ENCODE measurements at regions not wholly inside any gene's neighbourhood (a gene's known extent, or its start where the extent isn't known, plus 50 kb on each side); places are given as distances from the start of the nearest gene placed in this dataset.

- TF ChIP-seq SIN3A (IDR thresholded peaks at IDR 0.05; ENCODE audit: borderline replicate concordance, insufficient read depth, low read length) (peak; percentile 74; the same call in 1 of the 2 replicates), POLR2AphosphoS5 (IDR thresholded peaks at IDR 0.05; ENCODE audit: low read depth, low read length) (no peak)
These were observed 219.1 kb downstream of the RTP5 start for GRCh38 chr2:242088471-242089212.

- TF ChIP-seq POLR2AphosphoS5 (IDR thresholded peaks at IDR 0.05; ENCODE audit: low read depth, low read length): no peak
- TF ChIP-seq SIN3A (IDR thresholded peaks at IDR 0.05; ENCODE audit: borderline replicate concordance, insufficient read depth, low read length): no peak
- TF ChIP-seq, protein P1, sequence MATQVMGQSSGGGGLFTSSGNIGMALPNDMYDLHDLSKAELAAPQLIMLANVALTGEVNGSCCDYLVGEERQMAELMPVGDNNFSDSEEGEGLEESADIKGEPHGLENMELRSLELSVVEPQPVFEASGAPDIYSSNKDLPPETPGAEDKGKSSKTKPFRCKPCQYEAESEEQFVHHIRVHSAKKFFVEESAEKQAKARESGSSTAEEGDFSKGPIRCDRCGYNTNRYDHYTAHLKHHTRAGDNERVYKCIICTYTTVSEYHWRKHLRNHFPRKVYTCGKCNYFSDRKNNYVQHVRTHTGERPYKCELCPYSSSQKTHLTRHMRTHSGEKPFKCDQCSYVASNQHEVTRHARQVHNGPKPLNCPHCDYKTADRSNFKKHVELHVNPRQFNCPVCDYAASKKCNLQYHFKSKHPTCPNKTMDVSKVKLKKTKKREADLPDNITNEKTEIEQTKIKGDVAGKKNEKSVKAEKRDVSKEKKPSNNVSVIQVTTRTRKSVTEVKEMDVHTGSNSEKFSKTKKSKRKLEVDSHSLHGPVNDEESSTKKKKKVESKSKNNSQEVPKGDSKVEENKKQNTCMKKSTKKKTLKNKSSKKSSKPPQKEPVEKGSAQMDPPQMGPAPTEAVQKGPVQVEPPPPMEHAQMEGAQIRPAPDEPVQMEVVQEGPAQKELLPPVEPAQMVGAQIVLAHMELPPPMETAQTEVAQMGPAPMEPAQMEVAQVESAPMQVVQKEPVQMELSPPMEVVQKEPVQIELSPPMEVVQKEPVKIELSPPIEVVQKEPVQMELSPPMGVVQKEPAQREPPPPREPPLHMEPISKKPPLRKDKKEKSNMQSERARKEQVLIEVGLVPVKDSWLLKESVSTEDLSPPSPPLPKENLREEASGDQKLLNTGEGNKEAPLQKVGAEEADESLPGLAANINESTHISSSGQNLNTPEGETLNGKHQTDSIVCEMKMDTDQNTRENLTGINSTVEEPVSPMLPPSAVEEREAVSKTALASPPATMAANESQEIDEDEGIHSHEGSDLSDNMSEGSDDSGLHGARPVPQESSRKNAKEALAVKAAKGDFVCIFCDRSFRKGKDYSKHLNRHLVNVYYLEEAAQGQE (IDR thresholded peaks at IDR 0.05; ENCODE audit: insufficient read depth in 1 of 2, low read depth in 2 of 2, low read length in 2 of 2): no peak
- no peak for TF ChIP-seq FOXP2 (optimal IDR thresholded peaks at IDR 0.05; ENCODE audit: borderline replicate concordance, extremely low read depth, extremely low read length, insufficient read depth)
- no peak for TF ChIP-seq TAF1 (IDR thresholded peaks at IDR 0.05; ENCODE audit: borderline replicate concordance, insufficient read depth, low read length)
These were observed 228.5 kb downstream of the RTP5 start for GRCh38 chr2:242098034-242098433.

DNA sequence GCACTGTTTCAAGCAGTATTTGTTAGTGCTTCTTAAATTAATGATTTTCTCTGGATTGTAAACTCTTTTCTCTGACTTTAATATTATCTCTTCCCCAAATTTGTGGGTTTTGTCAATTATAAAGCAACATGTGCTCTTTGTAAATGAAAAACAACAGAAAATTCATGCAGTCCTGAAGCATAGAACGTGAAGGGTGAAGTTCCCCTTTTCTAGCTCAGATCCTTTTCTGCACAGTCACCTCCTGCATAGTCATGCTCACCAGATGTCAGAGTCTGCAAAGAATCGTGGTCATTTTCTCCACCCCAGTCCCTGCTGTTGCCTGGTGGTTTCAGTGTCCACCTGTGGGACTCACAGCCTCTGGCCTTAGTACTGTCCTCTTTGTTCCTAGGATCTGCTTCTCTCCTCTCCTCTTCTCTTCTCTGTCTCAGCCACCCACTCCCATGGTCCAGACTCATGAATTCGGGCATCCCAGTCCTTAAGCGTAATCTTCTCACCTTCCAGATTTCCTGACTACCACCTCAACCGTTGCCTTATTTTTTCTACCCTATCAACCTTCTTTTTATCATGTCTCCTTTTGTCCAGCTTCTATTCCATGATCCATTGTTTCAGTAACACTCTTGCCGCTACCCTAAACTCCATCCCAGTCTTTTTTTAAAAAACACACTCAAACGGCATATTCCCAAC is 229.1 kb downstream of the RTP5 start:
- no peak for TF ChIP-seq SIN3A (IDR thresholded peaks at IDR 0.05; ENCODE audit: borderline replicate concordance, insufficient read depth, low read length)
- no peak for TF ChIP-seq POLR2AphosphoS5 (IDR thresholded peaks at IDR 0.05; ENCODE audit: low read depth, low read length)
- TF ChIP-seq TAF1 (IDR thresholded peaks at IDR 0.05; ENCODE audit: borderline replicate concordance, insufficient read depth, low read length): no peak
- no peak for TF ChIP-seq FOXP2 (optimal IDR thresholded peaks at IDR 0.05; ENCODE audit: borderline replicate concordance, extremely low read depth, extremely low read length, insufficient read depth)
